Small intestine (tissue), 7 donors: ENCODE measurements at regions not wholly inside any gene's neighbourhood (a gene's known extent, or its start where the extent isn't known, plus 50 kb on each side); places are given as distances from the start of the nearest gene placed in this dataset.

Experiments used
- DNase-seq, 2 donors: peaks; one replicate each; pipeline versions ENCODE4 v3.0.0 to v3.0.0-alpha.2; 2013
- FAIRE-seq: peaks from 2 replicates; lab custom pipeline; 2012; peaks lifted over from hg19 to GRCh38; lab: Jason Lieb, UNC
- H3K27ac ChIP-seq, 3 donors: one replicate each; pipeline ENCODE4 v1.5.1; 2013; ENCODE audit warnings: low read length in 2 of 3, mild to moderate bottlenecking in 2 of 3, control low read depth in 1 of 3, inconsistent platforms in 1 of 3, low read depth in 1 of 3, moderate library complexity in 1 of 3
- H3K27me3 ChIP-seq, 3 donors: one replicate each; pipeline ENCODE4 v1.6.1; 2013; ENCODE audit warnings: low read length in 3 of 3, inconsistent platforms in 1 of 3; ENCODE audit not compliant: control insufficient read depth in 3 of 3, insufficient read depth in 3 of 3
- H3K36me3 ChIP-seq, 3 donors: one replicate each; pipeline ENCODE4 v1.6.1; 2013; ENCODE audit warnings: low read length in 3 of 3, inconsistent platforms in 1 of 3, low read depth in 1 of 3, mild to moderate bottlenecking in 1 of 3, moderate library complexity in 1 of 3; ENCODE audit not compliant: control insufficient read depth in 3 of 3, insufficient read depth in 2 of 3
- H3K4me1 ChIP-seq, 3 donors: one replicate each; pipeline ENCODE4 v1.6.1; 2013; ENCODE audit warnings: low read length in 2 of 3, inconsistent platforms in 1 of 3, low read depth in 1 of 3, mild to moderate bottlenecking in 1 of 3, moderate library complexity in 1 of 3; ENCODE audit not compliant: control insufficient read depth in 3 of 3, insufficient read depth in 2 of 3
- H3K4me3 ChIP-seq, 3 donors: one replicate each; pipeline ENCODE4 v1.5.1; 2013; ENCODE audit warnings: low read length in 3 of 3, control low read depth in 1 of 3, inconsistent platforms in 1 of 3, low read depth in 1 of 3, mild to moderate bottlenecking in 1 of 3, moderate library complexity in 1 of 3
- H3K9me3 ChIP-seq, 2 donors: one replicate each; pipeline ENCODE4 v1.6.1; 2013; ENCODE audit warnings: low read depth in 1 of 2, low read length in 1 of 2; ENCODE audit not compliant: control insufficient read depth in 2 of 2, insufficient read depth in 1 of 2
- WGBS, 3 donors: extraction: QIAGEN DNeasy Blood & Tissue Kit; methylation state at CpG; one replicate each; pipeline ENCODE4 v1.1.7; 2013; 5-methylcytosine and 5-hydroxymethylcytosine counted together
- donor health status: healthy with polysubstance abuse.
- donor health status: control.
- donor health status: control.
- donor health status: Bipolar disorder and iron deficiency.
- donor health status: healthy.

DNA sequence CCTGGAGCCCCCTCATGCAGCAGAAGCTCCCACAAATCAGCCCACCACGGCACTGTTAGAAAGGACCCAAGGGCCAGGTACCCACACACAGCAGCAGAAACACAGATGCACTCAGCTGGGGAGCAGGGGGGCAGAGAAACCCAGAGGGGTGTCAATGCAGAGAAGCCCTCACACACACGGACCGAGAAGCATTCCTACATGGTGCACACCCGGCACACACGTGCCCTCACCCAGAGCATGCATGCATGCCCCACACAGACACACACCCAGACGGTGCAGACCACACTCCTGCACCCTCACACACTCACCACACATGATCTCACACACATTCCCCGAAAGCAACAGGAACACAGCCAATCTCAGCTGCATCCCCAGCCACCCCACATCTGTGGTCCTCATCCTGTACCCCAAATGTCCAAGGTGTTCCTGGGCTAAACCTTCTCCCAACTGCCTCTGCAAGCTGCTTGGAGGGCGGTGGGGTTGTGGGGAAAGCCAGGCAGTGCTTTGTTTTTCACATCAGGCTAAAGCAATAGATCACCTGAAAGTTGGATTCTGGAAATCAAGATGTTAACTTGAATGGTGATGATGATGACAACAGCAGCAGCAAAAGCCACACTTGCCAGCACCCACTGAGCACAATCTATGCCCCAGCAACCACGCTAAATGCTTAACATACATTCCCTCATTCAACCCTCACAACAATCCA lies 102.3 kb downstream of the ZFP36L2 start:
- H3K27ac ChIP-seq: no peak overlapping the region
- DNase-seq (no peak), FAIRE-seq (no peak)
- H3K27me3 ChIP-seq: no peaks in the 10 kb centered on the region
- H3K36me3 ChIP-seq: no peaks in the 10 kb centered on the region
- no peak overlapping the region for H3K4me3 ChIP-seq
- peaks cover 0 to 11% of the 10 kb centered on the region in 2 donors for H3K9me3 ChIP-seq
- peaks cover 0 to 18% (median 3%) of the 10 kb centered on the region in 3 donors for H3K4me1 ChIP-seq
- 69 to 76% (median 73%) methylated on average over 9 of the region's 9 CpGs for WGBS, 3 donors

DNA sequence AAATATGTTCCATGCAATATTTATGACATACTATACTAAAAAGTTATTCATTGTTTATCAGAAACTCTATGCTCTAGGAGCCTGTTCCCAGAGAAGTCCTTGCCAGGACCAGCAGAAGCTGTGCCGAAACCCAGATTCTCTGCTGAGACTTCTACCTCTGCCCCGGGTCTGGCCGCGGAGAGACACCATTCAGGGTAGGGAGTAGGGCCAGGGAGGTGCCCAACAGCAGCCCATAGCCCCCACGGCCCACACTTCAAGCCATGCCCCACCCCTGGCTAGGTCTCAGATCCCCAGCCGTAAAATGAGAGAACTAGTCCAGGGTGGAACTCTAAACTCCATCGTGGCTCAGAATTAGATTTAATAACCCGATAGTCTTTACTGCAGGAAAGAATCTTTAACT lies 102.9 kb downstream of the ZFP36L2 start:
- no peak overlapping the region for H3K4me3 ChIP-seq
- no peaks in the 10 kb centered on the region for H3K36me3 ChIP-seq
- peaks cover 0 to 11% of the 10 kb centered on the region in 2 donors for H3K9me3 ChIP-seq
- H3K27me3 ChIP-seq: no peaks in the 10 kb centered on the region
- no peak overlapping the region for H3K27ac ChIP-seq
- WGBS, 3 donors: 48 to 60% (median 58%) methylated on average over 8 of the region's 8 CpGs
- peaks cover 0 to 18% (median 3%) of the 10 kb centered on the region in 3 donors for H3K4me1 ChIP-seq
- DNase-seq: no peak
- FAIRE-seq: no peak

DNA sequence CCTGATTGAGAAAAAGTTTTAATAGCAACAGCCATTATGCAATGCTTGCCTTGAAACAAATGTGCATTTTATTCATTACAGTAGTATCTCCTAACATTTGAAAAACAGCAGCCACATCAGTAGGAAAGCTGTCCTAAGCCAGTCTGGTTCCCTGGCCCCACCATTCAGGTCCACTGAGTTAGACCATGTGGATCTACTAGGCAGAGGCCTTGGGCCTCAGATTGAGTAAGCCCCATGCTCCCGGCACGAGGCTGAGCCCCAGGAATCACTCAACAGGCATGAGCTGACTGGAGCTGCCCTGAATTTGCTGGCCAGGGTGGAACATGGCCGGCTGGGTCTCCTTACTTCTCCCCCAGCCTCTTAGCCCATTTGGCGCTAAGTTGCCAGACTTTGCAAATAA lies 103.4 kb downstream of the ZFP36L2 start:
- no peak for FAIRE-seq
- WGBS, 3 donors: 84 to 97% (median 88%) methylated on average over 4 of the region's 4 CpGs
- Histone ChIP-seq H3K27ac (no peak overlapping the region), H3K27me3 (no peaks in the 10 kb centered on the region), H3K4me3 (no peak overlapping the region), H3K36me3 (no peaks in the 10 kb centered on the region), H3K4me1 (peaks cover 0 to 17% (median 3%) of the 10 kb centered on the region in 3 donors), H3K9me3 (peaks cover 0 to 11% of the 10 kb centered on the region in 2 donors)
- no peak for DNase-seq

GRCh38 chr2:43121580-43122314 lies 104.7 kb downstream of the ZFP36L2 start:
- H3K4me1 ChIP-seq: peaks cover 0 to 8% (median 0%) of the 10 kb centered on the region in 3 donors
- H3K9me3 ChIP-seq: peaks cover 0 to 10% of the 10 kb centered on the region in 2 donors
- no peaks in the 10 kb centered on the region for H3K36me3 ChIP-seq
- no peak for FAIRE-seq
- 85 to 95% (median 88%) methylated on average over 4 of the region's 4 CpGs for WGBS, 3 donors
- H3K27me3 ChIP-seq: no peaks in the 10 kb centered on the region
- no peak overlapping the region for H3K4me3 ChIP-seq
- no peak overlapping the region for H3K27ac ChIP-seq
- no peak for DNase-seq

DNA sequence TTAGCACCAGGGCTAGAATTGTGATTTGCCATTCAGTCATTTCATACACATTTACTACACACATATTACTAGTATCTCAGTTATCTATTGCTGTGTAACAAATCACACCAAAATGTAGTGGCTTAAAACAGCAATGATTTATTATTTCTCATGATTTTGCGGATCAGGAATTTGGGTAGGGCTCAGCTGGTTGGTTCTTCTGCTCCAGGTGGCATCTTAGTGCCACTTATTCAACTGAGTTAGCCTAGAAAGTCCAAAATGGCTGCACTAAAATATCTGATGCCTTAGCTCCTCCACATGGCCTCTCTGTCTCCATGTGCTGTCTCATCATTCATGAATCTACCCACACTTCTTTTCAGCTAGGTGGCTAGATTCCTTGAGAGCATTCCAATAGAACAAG lies 107.1 kb downstream of the ZFP36L2 start:
- Histone ChIP-seq H3K4me3 (no peak overlapping the region), H3K9me3 (peaks cover 0 to 10% of the 10 kb centered on the region in 2 donors), H3K27ac (no peak overlapping the region), H3K27me3 (no peaks in the 10 kb centered on the region), H3K36me3 (no peaks in the 10 kb centered on the region), H3K4me1 (peaks cover 0 to 11% (median 2%) of the 10 kb centered on the region in 3 donors)
- no peak for DNase-seq
- WGBS, 3 donors: 92 to 97% (median 97%) methylated on average over 1 of the region's 1 CpG
- FAIRE-seq: no peak

- H3K4me3 ChIP-seq: no peak overlapping the region
- FAIRE-seq (no peak), DNase-seq (no peak)
- no peaks in the 10 kb centered on the region for H3K27me3 ChIP-seq
- no peak overlapping the region for H3K27ac ChIP-seq
- peaks cover 0 to 5% (median 2%) of the 10 kb centered on the region in 3 donors for H3K4me1 ChIP-seq
- no peaks in the 10 kb centered on the region for H3K36me3 ChIP-seq
- WGBS, 3 donors: 71 to 80% (median 73%) methylated on average over 2 of the region's 2 CpGs
- peaks cover 0 to 10% of the 10 kb centered on the region in 2 donors for H3K9me3 ChIP-seq
Observed at GRCh38 chr2:43117521-43118143, 108.8 kb downstream of the ZFP36L2 start.

DNA sequence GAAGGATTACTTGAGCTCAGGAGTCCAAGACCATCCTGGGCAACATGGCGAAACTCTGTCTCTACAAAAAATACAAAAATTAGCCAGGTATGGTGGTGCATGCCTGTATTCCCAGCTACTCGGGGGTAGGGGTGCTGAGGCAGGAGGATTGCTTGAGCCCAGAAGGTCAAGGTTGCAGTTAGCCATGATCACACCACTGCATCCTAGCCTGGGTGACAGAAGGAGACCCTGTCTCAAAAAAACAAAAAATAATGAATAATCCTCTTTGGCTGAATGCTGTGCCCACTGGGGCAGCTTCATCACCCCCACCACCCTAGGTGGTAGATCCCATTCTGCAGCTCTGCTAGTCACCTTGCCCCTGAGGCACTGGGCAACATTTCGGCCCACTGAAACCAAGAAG lies 109.4 kb downstream of the ZFP36L2 start:
- no peaks in the 10 kb centered on the region for H3K36me3 ChIP-seq
- no peak overlapping the region for H3K27ac ChIP-seq
- WGBS, 3 donors: 89 to 98% (median 95%) methylated on average over 3 of the region's 3 CpGs
- DNase-seq (no peak), FAIRE-seq (no peak)
- no peaks in the 10 kb centered on the region for H3K27me3 ChIP-seq
- no peak overlapping the region for H3K4me3 ChIP-seq
- peaks cover 0 to 5% (median 2%) of the 10 kb centered on the region in 3 donors for H3K4me1 ChIP-seq
- peaks cover 0 to 10% of the 10 kb centered on the region in 2 donors for H3K9me3 ChIP-seq

DNA sequence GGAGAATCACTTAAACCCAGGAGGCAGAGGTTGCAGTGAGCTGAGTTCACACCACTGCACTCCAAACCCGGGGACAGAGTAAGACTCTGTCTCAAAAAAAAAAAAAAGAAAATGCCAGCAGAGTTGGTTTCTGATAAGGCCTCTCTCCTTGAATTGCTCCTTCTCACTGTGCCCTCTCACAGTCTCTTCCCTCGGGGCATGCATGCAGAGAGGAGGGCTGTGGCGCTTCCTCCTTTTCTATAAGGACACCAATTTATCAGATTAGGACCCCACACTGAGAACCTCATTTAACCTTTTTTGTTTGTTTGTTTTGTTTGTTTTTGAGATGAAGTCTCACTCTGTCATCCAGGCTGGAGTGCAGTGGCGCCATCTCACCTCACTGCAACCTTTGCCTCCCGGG lies 110.5 kb downstream of the ZFP36L2 start:
- H3K36me3 ChIP-seq: no peaks in the 10 kb centered on the region
- H3K4me1 ChIP-seq: peaks cover 0 to 8% (median 2%) of the 10 kb centered on the region in 3 donors
- H3K27me3 ChIP-seq: no peaks in the 10 kb centered on the region
- WGBS, 3 donors: 64 to 80% (median 76%) methylated on average over 5 of the region's 5 CpGs
- no peak overlapping the region for H3K4me3 ChIP-seq
- peaks cover 0 to 10% of the 10 kb centered on the region in 2 donors for H3K9me3 ChIP-seq
- DNase-seq (no peak), FAIRE-seq (no peak)
- H3K27ac ChIP-seq: no peak overlapping the region
